ENCODE measurements at regions not wholly inside any gene's neighbourhood (a gene's known extent, or its start where the extent isn't known, plus 50 kb on each side); places are given as distances from the start of the nearest gene placed in this dataset.

GRCh38 chr12:94020335-94020734 is 128.0 kb upstream of the PLXNC1 start:
- Histone ChIP-seq H3F3A (ENCODE audit: insufficient read depth, low read length) (no peaks in the 10 kb centered on the region), H3K27ac (ENCODE audit: low read depth, low read length, poor library complexity, severe bottlenecking) (no peak overlapping the region), H3K9me2 (ENCODE audit: low read depth, low read length) (no peaks in the 10 kb centered on the region), H3K4me2 (ENCODE audit: low read length) (no peak overlapping the region), H3K9ac (ENCODE audit: low read length) (no peak overlapping the region), H3K4me3 (ENCODE audit: low read depth, low read length, poor library complexity, severe bottlenecking) (no peak overlapping the region), H3K27me3 (ENCODE audit: insufficient read depth, low read length) (no peaks in the 10 kb centered on the region), H3K36me3 (ENCODE audit: insufficient read depth, low read length) (no peaks in the 10 kb centered on the region), H3K9me3 (ENCODE audit: low read length) (no peaks in the 10 kb centered on the region), H4K20me1 (ENCODE audit: insufficient read depth, low read length) (no peaks in the 10 kb centered on the region), H3K4me1 (ENCODE audit: insufficient read depth, low read length, severe bottlenecking) (no peaks in the 10 kb centered on the region), H3K79me2 (ENCODE audit: insufficient read depth, low read length) (no peaks in the 10 kb centered on the region), H2AFZ (ENCODE audit: low read length) (no peak overlapping the region)
- no peak for TF ChIP-seq CTCF (IDR thresholded peaks at IDR 0.05; ENCODE audit: low read length)
- TF ChIP-seq EZH2 (IDR thresholded peaks at IDR 0.05; ENCODE audit: borderline replicate concordance, low read length) = no peak

- H3K36me3 ChIP-seq (ENCODE audit: insufficient read depth, low read length) = no peaks in the 10 kb centered on the region
- TF ChIP-seq CTCF (IDR thresholded peaks at IDR 0.05; ENCODE audit: low read length) = no peak
- no peak for TF ChIP-seq EZH2 (IDR thresholded peaks at IDR 0.05; ENCODE audit: borderline replicate concordance, low read length)
- no peak overlapping the region for H3K27ac ChIP-seq (ENCODE audit: low read depth, low read length, poor library complexity, severe bottlenecking)
- no peak overlapping the region for H3K4me2 ChIP-seq (ENCODE audit: low read length)
- H3K27me3 ChIP-seq (ENCODE audit: insufficient read depth, low read length) = no peaks in the 10 kb centered on the region
- no peaks in the 10 kb centered on the region for H3K9me2 ChIP-seq (ENCODE audit: low read depth, low read length)
- no peaks in the 10 kb centered on the region for H3K9me3 ChIP-seq (ENCODE audit: low read length)
- H3K4me1 ChIP-seq (ENCODE audit: insufficient read depth, low read length, severe bottlenecking) = no peaks in the 10 kb centered on the region
- H3F3A ChIP-seq (ENCODE audit: insufficient read depth, low read length) = no peaks in the 10 kb centered on the region
- no peaks in the 10 kb centered on the region for H3K79me2 ChIP-seq (ENCODE audit: insufficient read depth, low read length)
- no peak overlapping the region for H3K9ac ChIP-seq (ENCODE audit: low read length)
- H2AFZ ChIP-seq (ENCODE audit: low read length) = no peak overlapping the region
- no peaks in the 10 kb centered on the region for H4K20me1 ChIP-seq (ENCODE audit: insufficient read depth, low read length)
- no peak overlapping the region for H3K4me3 ChIP-seq (ENCODE audit: low read depth, low read length, poor library complexity, severe bottlenecking)
Observed at GRCh38 chr12:94023879-94024278, 124.5 kb upstream of the PLXNC1 start.

GRCh38 chr12:94025068-94025467 is 123.3 kb upstream of the PLXNC1 start:
- no peak for TF ChIP-seq EZH2 (IDR thresholded peaks at IDR 0.05; ENCODE audit: borderline replicate concordance, low read length)
- H3K4me3 ChIP-seq (ENCODE audit: low read depth, low read length, poor library complexity, severe bottlenecking) = no peak overlapping the region
- no peaks in the 10 kb centered on the region for H4K20me1 ChIP-seq (ENCODE audit: insufficient read depth, low read length)
- no peaks in the 10 kb centered on the region for H3K9me2 ChIP-seq (ENCODE audit: low read depth, low read length)
- H3K79me2 ChIP-seq (ENCODE audit: insufficient read depth, low read length) = no peaks in the 10 kb centered on the region
- H3K4me1 ChIP-seq (ENCODE audit: insufficient read depth, low read length, severe bottlenecking) = no peaks in the 10 kb centered on the region
- no peak overlapping the region for H3K27ac ChIP-seq (ENCODE audit: low read depth, low read length, poor library complexity, severe bottlenecking)
- no peaks in the 10 kb centered on the region for H3F3A ChIP-seq (ENCODE audit: insufficient read depth, low read length)
- H2AFZ ChIP-seq (ENCODE audit: low read length) = no peak overlapping the region
- no peak overlapping the region for H3K9ac ChIP-seq (ENCODE audit: low read length)
- no peaks in the 10 kb centered on the region for H3K9me3 ChIP-seq (ENCODE audit: low read length)
- no peaks in the 10 kb centered on the region for H3K27me3 ChIP-seq (ENCODE audit: insufficient read depth, low read length)
- H3K36me3 ChIP-seq (ENCODE audit: insufficient read depth, low read length) = no peaks in the 10 kb centered on the region
- no peak overlapping the region for H3K4me2 ChIP-seq (ENCODE audit: low read length)

- Histone ChIP-seq H3K79me2 (ENCODE audit: insufficient read depth, low read length) (no peaks in the 10 kb centered on the region), H2AFZ (ENCODE audit: low read length) (no peak overlapping the region), H3F3A (ENCODE audit: insufficient read depth, low read length) (no peaks in the 10 kb centered on the region), H3K27ac (ENCODE audit: low read depth, low read length, poor library complexity, severe bottlenecking) (no peak overlapping the region), H3K4me1 (ENCODE audit: insufficient read depth, low read length, severe bottlenecking) (no peaks in the 10 kb centered on the region), H3K4me3 (ENCODE audit: low read depth, low read length, poor library complexity, severe bottlenecking) (no peak overlapping the region), H4K20me1 (ENCODE audit: insufficient read depth, low read length) (no peaks in the 10 kb centered on the region), H3K27me3 (ENCODE audit: insufficient read depth, low read length) (no peaks in the 10 kb centered on the region), H3K9me3 (ENCODE audit: low read length) (no peaks in the 10 kb centered on the region), H3K36me3 (ENCODE audit: insufficient read depth, low read length) (no peaks in the 10 kb centered on the region), H3K9ac (ENCODE audit: low read length) (no peak overlapping the region), H3K4me2 (ENCODE audit: low read length) (no peak overlapping the region), H3K9me2 (ENCODE audit: low read depth, low read length) (no peaks in the 10 kb centered on the region)
- TF ChIP-seq EZH2 (IDR thresholded peaks at IDR 0.05; ENCODE audit: borderline replicate concordance, low read length) (no peak), CTCF (IDR thresholded peaks at IDR 0.05; ENCODE audit: low read length) (no peak)
Observed at GRCh38 chr12:94025756-94026155, 122.6 kb upstream of the PLXNC1 start.
